Right lobe of liver (tissue), 6 donors: ENCODE measurements at regions not wholly inside any gene's neighbourhood (a gene's known extent, or its start where the extent isn't known, plus 50 kb on each side); places are given as distances from the start of the nearest gene placed in this dataset.
"Not testable (repeated sequence)": the region's sequence is repeated elsewhere in the genome, so short reads cannot be mapped to it uniquely, and the experiment has no call there.

Source experiments
- ATAC-seq, 4 donors: fragments of 200-7000 bp; cut with Tn5 transposase; one replicate each; pipeline ENCODE4 v1.9.1; 2020; ENCODE audit warnings: mild to moderate bottlenecking in 4 of 4, moderate library complexity in 4 of 4
- DNase-seq, 3 donors: peaks; one replicate each; pipeline ENCODE4 v3.0.0-alpha.2; 2020
- H3K27ac ChIP-seq, 3 donors: fragments of 200-600 bp; one replicate each; pipeline ENCODE4 v1.8.0; 2022
- H3K27me3 ChIP-seq, 2 donors: fragments of 200-600 bp; one replicate each; pipeline ENCODE4 v1.8.0; 2022
- H3K36me3 ChIP-seq, 4 donors: fragments of 200-600 bp; sonication (generic) in 1 of 4; one replicate each; pipeline versions ENCODE4 v1.5.1 to v1.8.0; 2017 to 2022; ENCODE audit warnings: control low read depth in 1 of 4
- H3K4me1 ChIP-seq, 4 donors: fragments of 200-600 bp; sonication (generic) in 1 of 4; one replicate each; pipeline versions ENCODE4 v1.5.1 to v1.8.0; 2017 to 2022; ENCODE audit warnings: control low read depth in 1 of 4
- H3K4me3 ChIP-seq, 3 donors: fragments of 200-600 bp; one replicate each; pipeline ENCODE4 v1.8.0; 2022
- H3K9me3 ChIP-seq, 4 donors: fragments of 200-600 bp; sonication (generic) in 1 of 4; one replicate each; pipeline versions ENCODE4 v1.5.1 to v1.8.0; 2017 to 2022; ENCODE audit warnings: control low read depth in 1 of 4
- POLR2A ChIP-seq: fragments of 450-650 bp; IDR thresholded peaks from one replicate; pipeline ENCODE4 v1.6.1; 2017; ENCODE audit warnings: antibody characterized with exemption, mild to moderate bottlenecking
- WGBS: methylation state at CpG from one replicate; pipeline ENCODE4 v1.1.6; 2018; ENCODE audit warnings: low coverage, low lambda C conversion rate; ENCODE audit not compliant: insufficient coverage; ENCODE audit errors: missing lambda C conversion rate; 5-methylcytosine and 5-hydroxymethylcytosine counted together
- intact Hi-C, 2 donors: fragments of 100-400 bp; cut with DNase I; formaldehyde crosslinking; loops; one replicate each; pipeline versions ENCODE4 v1.11.2 to v1.14.1; 2022
- TF ChIP-seq, protein P1 (sequence below), 4 donors: fragments of 200-600 bp in 3 of 4; fragments of 450-650 bp in 1 of 4; IDR thresholded peaks; one replicate each; pipeline versions ENCODE4 v1.5.1 to v1.8.0; 2016 to 2022; ENCODE audit warnings: antibody characterized with exemption in 4 of 4, mild to moderate bottlenecking in 2 of 4
- donor health status: DM: no; HTN: yes; CAD: no.
- donor health status: DM: no; HTN: no; CAD: no.
- donor health status: DM: no; HTN: no; CAD: no.
- donor health status: DM: no; HTN: yes; CAD: no.
- donor health status: DM: no; HTN: yes; CAD: no.

- H3K36me3 ChIP-seq, H3K9me3 ChIP-seq, H3K27me3 ChIP-seq, H3K4me3 ChIP-seq, intact Hi-C loops, ATAC-seq, DNase-seq: not testable (repeated sequence)
- WGBS, result 23% methylated on average over 5 of the region's 5 CpGs
- Histone ChIP-seq H3K27ac (peak overlapping the region; percentile 43 to 73 (median 66)), H3K4me1 (peaks cover 0 to 45% (median 15%) of the 10 kb centered on the region in 4 donors)
Observed at GRCh38 chr15:44832133-44832532, 95.8 kb downstream of the TRIM69 start.

DNA sequence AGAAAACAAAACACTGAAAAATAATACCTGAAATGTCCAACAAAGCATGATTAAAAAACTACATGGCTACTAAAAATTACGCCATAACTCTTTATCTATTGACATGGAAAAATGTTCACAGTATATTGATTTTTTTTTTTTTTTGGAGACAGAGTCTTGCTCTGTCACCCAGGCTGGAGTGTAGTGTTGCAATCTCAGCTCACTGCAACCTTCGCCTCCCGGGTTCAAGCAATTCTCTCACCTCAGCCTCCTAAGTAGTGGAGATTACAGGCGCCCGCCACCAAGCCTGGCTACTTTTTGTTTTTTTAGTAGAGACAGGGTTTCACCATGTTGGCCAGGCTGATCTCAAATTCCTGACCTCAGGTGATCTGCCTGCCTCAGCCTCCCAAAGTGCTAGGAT, 96.8 kb downstream of the TRIM69 start:
- H3K9me3 ChIP-seq, H3K36me3 ChIP-seq, H3K27me3 ChIP-seq, H3K4me3 ChIP-seq, intact Hi-C loops: not testable (repeated sequence)
- Histone ChIP-seq H3K27ac (peak overlapping the region; percentile 43 to 73 (median 66)), H3K4me1 (peaks cover 0 to 38% (median 11%) of the 10 kb centered on the region in 4 donors)
- DNase-seq, result peak; percentile 47 to 81 (median 79)
- WGBS, result 38% methylated on average over 5 of the region's 5 CpGs
- peak; percentile 21 to 60 (median 38) for ATAC-seq

DNA sequence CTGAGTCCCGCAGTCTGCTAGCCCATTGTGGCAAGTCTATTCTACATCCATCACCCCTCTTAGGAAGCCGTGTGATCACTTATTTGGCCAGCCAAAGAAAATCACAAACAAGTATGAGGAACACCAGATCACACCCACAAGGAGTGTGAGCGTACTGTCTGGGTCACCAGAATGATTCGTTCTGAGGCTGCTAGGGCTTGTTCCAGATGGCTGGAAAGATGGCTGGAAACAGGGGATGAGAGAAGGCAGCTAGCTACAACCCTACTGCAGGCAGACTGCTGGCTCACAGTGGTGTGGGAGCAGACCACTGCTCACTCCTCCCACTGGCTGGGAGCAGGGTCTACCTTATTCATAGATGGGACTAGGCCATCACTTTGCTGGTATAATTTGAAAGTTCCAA, 97.4 kb downstream of the TRIM69 start:
- H3K4me3 ChIP-seq, ATAC-seq, H3K27me3 ChIP-seq, H3K9me3 ChIP-seq, DNase-seq, intact Hi-C loops, H3K36me3 ChIP-seq: not testable (repeated sequence)
- Histone ChIP-seq H3K27ac (peak overlapping the region in 1 of 3 donors; percentile 73), H3K4me1 (peaks cover 0 to 34% (median 9%) of the 10 kb centered on the region in 4 donors)
- WGBS, result no CpG with 5 or more reads among the region's 4 CpGs

GRCh38 chr15:44835082-44835481, 98.8 kb downstream of the TRIM69 start:
- DNase-seq, H3K27me3 ChIP-seq, intact Hi-C loops, H3K36me3 ChIP-seq, H3K9me3 ChIP-seq, H3K27ac ChIP-seq, ATAC-seq, H3K4me3 ChIP-seq: not testable (repeated sequence)
- WGBS, result 93% methylated on average over 3 of the region's 5 CpGs
- H3K4me1 ChIP-seq, result peaks cover 0 to 26% (median 9%) of the 10 kb centered on the region in 4 donors

DNA sequence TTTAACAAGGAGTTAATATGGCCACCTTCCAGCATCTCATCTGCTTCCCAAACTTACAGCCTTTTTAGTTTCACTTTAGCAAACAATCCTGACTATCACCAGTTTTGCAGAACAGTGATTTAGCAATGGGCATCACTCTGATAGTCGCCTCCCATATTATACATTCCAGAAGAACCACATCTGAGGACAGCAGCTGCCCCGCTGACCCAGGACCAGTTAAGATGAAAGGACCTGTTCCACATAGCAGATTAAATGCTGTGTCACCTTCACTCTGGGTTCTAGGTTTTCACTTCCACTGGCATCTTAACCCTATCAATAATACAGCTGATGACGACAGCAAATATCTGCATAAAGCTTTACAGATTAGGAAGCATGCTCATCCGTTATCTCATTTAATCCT, 99.8 kb downstream of the TRIM69 start:
- Histone ChIP-seq H3K36me3 (no peaks in the 10 kb centered on the region), H3K4me3 (no peak overlapping the region), H3K4me1 (peaks cover 0 to 22% (median 7%) of the 10 kb centered on the region in 4 donors), H3K27ac (peak overlapping the region in 2 of 3 donors; percentile 8 to 33), H3K27me3 (no peaks in the 10 kb centered on the region), H3K9me3 (no peaks in the 10 kb centered on the region)
- DNase-seq (peak in 1 of 3 donors; percentile 42), ATAC-seq (peak; percentile 61 to 80 (median 69))
- WGBS, result 51% methylated on average over 4 of the region's 4 CpGs
- TF ChIP-seq, protein P1, sequence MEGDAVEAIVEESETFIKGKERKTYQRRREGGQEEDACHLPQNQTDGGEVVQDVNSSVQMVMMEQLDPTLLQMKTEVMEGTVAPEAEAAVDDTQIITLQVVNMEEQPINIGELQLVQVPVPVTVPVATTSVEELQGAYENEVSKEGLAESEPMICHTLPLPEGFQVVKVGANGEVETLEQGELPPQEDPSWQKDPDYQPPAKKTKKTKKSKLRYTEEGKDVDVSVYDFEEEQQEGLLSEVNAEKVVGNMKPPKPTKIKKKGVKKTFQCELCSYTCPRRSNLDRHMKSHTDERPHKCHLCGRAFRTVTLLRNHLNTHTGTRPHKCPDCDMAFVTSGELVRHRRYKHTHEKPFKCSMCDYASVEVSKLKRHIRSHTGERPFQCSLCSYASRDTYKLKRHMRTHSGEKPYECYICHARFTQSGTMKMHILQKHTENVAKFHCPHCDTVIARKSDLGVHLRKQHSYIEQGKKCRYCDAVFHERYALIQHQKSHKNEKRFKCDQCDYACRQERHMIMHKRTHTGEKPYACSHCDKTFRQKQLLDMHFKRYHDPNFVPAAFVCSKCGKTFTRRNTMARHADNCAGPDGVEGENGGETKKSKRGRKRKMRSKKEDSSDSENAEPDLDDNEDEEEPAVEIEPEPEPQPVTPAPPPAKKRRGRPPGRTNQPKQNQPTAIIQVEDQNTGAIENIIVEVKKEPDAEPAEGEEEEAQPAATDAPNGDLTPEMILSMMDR (IDR thresholded peaks at IDR 0.05), result no peak
- no peak for TF ChIP-seq POLR2A
- intact Hi-C loops, result no loop called here

DNA sequence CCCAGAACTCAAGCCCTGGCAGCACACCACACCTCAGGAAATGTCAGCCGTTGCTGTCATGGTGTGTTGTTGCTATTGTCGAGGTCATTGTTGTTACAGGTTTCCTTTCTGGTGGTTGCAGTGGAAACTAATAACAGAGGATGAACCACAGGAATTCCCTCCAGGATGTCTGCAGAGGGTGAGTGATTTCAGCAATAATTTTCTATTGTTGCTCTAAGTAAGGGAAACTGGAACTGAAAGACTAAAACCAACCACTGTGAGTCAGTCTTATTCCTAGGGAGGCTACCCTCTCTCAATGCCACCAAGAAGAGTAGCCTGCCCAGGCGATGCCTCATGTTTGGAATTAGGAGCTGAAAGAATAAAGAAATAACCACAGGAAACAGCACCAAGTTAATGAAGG, 102.6 kb downstream of the TRIM69 start:
- H3K27ac ChIP-seq, DNase-seq, H3K36me3 ChIP-seq, H3K4me3 ChIP-seq, intact Hi-C loops, H3K4me1 ChIP-seq, H3K27me3 ChIP-seq, H3K9me3 ChIP-seq: not testable (repeated sequence)
- ATAC-seq, result peak; percentile 7 to 48 (median 13)
- 57% methylated on average over 3 of the region's 3 CpGs for WGBS

DNA sequence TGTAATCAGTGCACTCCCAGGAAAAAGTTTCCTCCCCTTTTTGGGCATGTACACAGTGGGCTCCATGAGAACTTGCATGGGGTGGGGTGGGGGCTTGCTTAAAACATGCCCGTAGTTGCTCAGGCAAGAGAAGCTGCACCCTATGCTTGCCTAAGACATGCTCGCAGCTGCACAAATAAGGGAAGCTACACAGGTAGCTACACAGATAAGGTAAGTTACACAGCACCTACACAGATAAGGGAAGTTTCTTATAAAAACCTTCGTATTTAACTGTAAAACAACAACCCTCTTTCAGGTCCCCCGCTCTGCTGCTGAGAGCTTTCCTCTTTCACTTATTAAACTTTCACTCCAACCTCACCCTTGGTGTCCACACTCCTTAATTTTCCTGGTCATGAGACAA, 105.4 kb downstream of the TRIM69 start:
- 94% methylated on average over 2 of the region's 4 CpGs for WGBS
- H3K27ac ChIP-seq, H3K9me3 ChIP-seq, H3K36me3 ChIP-seq, H3K4me3 ChIP-seq, ATAC-seq, H3K27me3 ChIP-seq, DNase-seq, H3K4me1 ChIP-seq, intact Hi-C loops: not testable (repeated sequence)

GRCh38 chr15:44842883-44843282, 106.6 kb downstream of the TRIM69 start:
- intact Hi-C loops, DNase-seq, H3K4me1 ChIP-seq, H3K36me3 ChIP-seq, H3K4me3 ChIP-seq, H3K27me3 ChIP-seq, H3K27ac ChIP-seq, H3K9me3 ChIP-seq, ATAC-seq: not testable (repeated sequence)
- 79% methylated on average over 4 of the region's 6 CpGs for WGBS

GRCh38 chr15:44844936-44845335, 108.6 kb downstream of the TRIM69 start:
- intact Hi-C loops, result not testable (repeated sequence)
- WGBS, result 88% methylated on average over 2 of the region's 2 CpGs

DNA sequence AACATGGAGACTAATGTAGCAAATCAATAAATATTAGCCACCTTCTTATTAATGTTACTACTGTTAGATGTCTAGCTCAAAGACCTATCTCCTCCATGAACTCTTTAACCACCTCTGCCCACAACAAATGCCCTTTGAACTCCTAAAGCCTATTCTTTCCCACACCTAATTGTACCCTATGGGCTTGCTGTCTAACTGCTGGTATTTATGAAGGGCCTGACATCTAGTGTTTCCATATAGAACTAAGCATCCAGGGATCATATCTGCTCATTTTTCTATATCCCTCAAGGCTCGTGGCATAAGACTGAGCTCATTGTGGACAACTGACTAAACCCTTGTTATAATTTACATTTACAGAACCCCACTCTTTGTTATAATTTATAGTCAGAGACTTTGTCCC, 109.8 kb downstream of the TRIM69 start:
- H3K4me3 ChIP-seq, H3K27ac ChIP-seq, DNase-seq, H3K36me3 ChIP-seq, ATAC-seq, intact Hi-C loops, H3K9me3 ChIP-seq, H3K27me3 ChIP-seq, H3K4me1 ChIP-seq: not testable (repeated sequence)
- no CpG with 5 or more reads among the region's 1 CpG for WGBS

More at GRCh38 chr15:44844936-44845335, 108.6 kb downstream of the TRIM69 start:
- not testable (repeated sequence) for H3K4me1 ChIP-seq, ATAC-seq, H3K27ac ChIP-seq, H3K36me3 ChIP-seq, H3K4me3 ChIP-seq, H3K27me3 ChIP-seq, H3K9me3 ChIP-seq, DNase-seq

DNA sequence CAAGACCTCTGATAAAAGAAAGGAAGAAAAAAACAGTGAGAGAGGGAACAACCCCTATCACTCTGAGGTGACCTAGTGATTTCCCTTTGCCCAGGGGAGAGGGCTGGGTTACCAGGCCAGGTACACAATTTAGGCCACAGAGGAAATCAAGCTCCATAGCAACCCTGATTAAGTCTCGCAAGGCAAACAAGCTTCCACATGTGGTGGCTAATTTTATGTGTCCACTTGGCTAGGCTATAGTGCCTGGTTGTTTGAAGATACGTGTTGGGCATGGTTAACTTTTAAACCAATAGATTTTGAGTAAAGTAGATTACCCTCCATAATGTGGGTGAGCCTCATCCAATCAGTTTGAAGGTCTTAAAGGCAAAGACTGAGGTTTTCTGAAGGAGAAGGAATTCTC, 108.9 kb upstream of the TERB2 start:
- H3K9me3 ChIP-seq, H3K27ac ChIP-seq, H3K27me3 ChIP-seq, intact Hi-C loops, DNase-seq, H3K4me3 ChIP-seq, H3K36me3 ChIP-seq: not testable (repeated sequence)
- 71% methylated on average over 1 of the region's 2 CpGs for WGBS
- ATAC-seq, result peak in 3 of 4 donors; percentile 12 to 38 (median 16)
- H3K4me1 ChIP-seq, result peaks cover 0 to 16% (median under 1%) of the 10 kb centered on the region in 4 donors
